GF-D8 (cell line): ENCODE measurements at regions not wholly inside any gene's neighbourhood (a gene's known extent, or its start where the extent isn't known, plus 50 kb on each side); places are given as distances from the start of the nearest gene placed in this dataset.
"Not testable (repeated sequence)": the region's sequence is repeated elsewhere in the genome, so short reads cannot be mapped to it uniquely, and the experiment has no call there.

Experiments used
- DNase-seq: peaks from one replicate; lab custom pipeline; 2025; lab: John Stamatoyannopoulos, UW

- DNase-seq = no peak
Observed at GRCh38 chr10:26355241-26355640, 82.9 kb upstream of the APBB1IP start.

GRCh38 chr10:26357203-26357602, 80.9 kb upstream of the APBB1IP start:
- DNase-seq = no peak

- no peak for DNase-seq
Observed at GRCh38 chr10:26358071-26358470, 80.1 kb upstream of the APBB1IP start.

DNA sequence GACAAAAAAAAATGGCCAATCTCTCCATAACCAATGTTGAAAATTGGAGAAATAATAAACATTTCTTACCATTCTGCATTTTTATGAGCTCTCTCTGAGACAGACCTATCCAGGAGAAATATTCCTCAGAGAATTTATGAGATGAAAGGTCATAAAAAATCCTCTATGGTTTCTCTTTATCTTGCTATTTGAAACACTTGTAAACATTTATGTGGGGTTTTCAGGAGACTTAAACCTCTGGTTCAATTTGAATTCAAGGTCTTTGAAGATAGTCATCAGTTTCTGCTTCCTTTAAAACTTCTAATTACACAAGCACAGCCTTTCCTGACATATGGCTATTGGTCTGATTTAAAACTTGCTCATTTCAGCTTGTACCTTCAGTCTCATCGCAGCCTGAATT, 78.5 kb upstream of the APBB1IP start:
- DNase-seq = no peak

DNA sequence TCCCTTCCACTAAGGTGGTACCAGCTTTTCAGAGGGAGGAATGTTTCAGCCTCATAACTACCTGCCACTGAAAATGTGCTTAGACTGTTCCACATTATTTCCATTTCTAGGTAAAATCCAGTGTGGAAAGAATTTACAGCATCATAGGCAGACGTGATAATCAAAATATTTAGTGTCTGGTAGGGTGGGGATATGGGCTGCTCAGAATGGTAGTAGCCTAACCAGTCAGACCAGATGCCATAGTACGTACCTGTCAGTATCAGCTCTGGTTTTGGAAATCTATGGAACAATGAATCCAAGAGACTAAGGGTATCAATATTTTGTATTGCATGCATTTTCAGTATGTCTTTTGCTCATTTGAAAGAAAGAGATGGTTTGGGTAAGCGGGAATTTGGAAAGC, 76.8 kb upstream of the APBB1IP start:
- no peak for DNase-seq

GRCh38 chr10:26361971-26362370, 76.2 kb upstream of the APBB1IP start:
- DNase-seq = no peak

GRCh38 chr10:26365681-26366358, 72.3 kb upstream of the APBB1IP start:
- DNase-seq = no peak

- DNase-seq = not testable (repeated sequence)
Observed at GRCh38 chr10:26367035-26367434, 71.1 kb upstream of the APBB1IP start.

- no peak for DNase-seq
Observed at GRCh38 chr10:26367771-26368170, 70.4 kb upstream of the APBB1IP start.

- DNase-seq = no peak
Observed at GRCh38 chr10:26368463-26368862, 69.7 kb upstream of the APBB1IP start.

DNA sequence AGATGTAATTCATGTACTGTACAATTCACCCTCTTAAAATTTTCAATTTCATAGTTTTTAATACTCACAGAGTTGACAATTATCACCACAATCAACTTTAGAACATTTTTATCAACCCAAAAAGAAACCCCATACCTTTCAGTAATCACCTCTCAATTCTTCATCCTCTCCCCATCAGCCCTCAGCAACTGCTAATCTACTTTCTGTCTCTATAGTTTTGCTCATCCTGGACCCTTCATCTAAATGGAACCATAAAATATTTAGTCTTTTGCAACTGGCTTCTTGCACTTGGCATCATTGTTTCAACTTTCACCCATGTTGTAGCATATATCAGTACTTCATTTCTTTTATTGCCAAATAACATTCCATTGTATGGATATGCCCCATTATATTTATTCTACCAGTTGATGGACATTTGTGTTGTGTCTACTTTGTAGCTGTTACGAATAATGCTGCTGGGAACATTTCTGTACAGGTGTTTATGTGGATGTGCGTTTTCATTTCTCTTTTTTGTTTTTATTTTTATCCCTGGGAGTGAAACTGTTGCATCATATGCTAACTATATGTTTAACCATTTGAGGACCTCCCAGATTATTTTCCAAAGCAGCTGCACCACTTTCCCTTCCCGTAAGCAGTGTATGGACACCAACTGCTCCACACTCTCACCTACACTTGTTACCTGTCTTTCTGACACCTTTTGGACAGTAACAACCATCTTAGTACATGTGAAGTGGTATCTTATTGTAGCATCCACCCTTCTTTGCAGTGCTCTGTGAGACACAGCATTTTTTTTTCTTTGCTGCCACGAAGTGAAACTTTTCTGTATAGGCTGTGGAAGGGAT, 65.4 kb upstream of the APBB1IP start:
- no peak for DNase-seq

DNA sequence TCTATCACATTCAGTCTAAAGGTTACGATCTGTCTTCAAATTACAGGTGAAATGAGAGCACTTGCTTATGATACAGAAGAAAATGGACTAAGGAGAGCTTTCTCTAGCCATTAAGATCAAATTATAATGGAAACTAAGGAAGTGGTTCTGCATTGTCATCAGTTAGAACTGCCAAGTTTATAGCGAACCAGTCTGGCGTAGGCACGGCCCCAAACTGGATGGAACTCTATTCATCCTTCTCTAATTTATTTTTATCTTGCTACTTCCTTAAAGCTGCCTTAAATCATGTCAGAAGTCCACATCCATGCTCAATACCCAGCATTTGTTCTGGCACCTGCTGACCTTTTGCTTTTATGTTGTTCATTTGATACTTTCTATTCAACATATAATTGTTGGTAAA, 63.7 kb upstream of the APBB1IP start:
- no peak for DNase-seq

GRCh38 chr10:26377224-26377810, 60.8 kb upstream of the APBB1IP start:
- DNase-seq = peak; percentile 18

- peak; percentile 51 for DNase-seq
Observed at GRCh38 chr10:26378861-26379294, 59.3 kb upstream of the APBB1IP start.

DNA sequence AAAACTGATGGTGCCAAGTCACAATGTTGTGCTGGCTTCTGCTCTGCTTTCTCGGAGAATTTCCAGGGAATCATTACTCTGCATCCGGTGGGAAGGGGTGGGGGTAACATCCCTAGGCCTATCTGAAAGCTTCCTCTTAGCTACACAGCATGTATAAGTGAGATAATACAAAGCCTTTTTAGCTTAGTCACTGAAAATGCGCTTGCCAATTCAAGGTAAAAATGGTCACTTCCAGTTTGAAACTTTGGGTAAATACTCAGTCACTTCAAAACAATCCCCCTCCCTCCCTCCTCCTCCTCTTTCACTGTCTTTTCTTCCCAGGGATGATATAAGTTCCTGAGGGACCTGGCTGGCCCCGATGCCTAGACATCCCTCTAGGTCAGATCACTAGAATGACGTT, 57.3 kb upstream of the APBB1IP start:
- no peak for DNase-seq

GRCh38 chr10:26381986-26382385, 56.2 kb upstream of the APBB1IP start:
- DNase-seq = no peak

- no peak for DNase-seq
Observed at GRCh38 chr10:26384600-26384999, 53.5 kb upstream of the APBB1IP start.

- DNase-seq = no peak
Observed at GRCh38 chr10:26385443-26385842, 52.7 kb upstream of the APBB1IP start.

- DNase-seq = peak; percentile 56
Observed at GRCh38 chr10:26386781-26387180, 51.4 kb upstream of the APBB1IP start.
